ENCODE measurements at regions not wholly inside any gene's neighbourhood (a gene's known extent, or its start where the extent isn't known, plus 50 kb on each side); places are given as distances from the start of the nearest gene placed in this dataset.

GRCh38 chr2:72028996-72029395, 118.7 kb downstream of the CYP26B1 start:
- Histone ChIP-seq H3K4me3 (ENCODE audit: low read depth, low read length) (no peak overlapping the region), H3K36me3 (ENCODE audit: control insufficient read depth, insufficient read depth, low read length) (no peaks in the 10 kb centered on the region), H3K27me3 (ENCODE audit: control insufficient read depth, insufficient read depth, low read length) (no peaks in the 10 kb centered on the region)
- DNase-seq (ENCODE audit: low read depth) = no peak
- no peak for TF ChIP-seq CTCF (IDR thresholded peaks at IDR 0.05; ENCODE audit: insufficient read depth, low read length, poor library complexity, severe bottlenecking)

DNA sequence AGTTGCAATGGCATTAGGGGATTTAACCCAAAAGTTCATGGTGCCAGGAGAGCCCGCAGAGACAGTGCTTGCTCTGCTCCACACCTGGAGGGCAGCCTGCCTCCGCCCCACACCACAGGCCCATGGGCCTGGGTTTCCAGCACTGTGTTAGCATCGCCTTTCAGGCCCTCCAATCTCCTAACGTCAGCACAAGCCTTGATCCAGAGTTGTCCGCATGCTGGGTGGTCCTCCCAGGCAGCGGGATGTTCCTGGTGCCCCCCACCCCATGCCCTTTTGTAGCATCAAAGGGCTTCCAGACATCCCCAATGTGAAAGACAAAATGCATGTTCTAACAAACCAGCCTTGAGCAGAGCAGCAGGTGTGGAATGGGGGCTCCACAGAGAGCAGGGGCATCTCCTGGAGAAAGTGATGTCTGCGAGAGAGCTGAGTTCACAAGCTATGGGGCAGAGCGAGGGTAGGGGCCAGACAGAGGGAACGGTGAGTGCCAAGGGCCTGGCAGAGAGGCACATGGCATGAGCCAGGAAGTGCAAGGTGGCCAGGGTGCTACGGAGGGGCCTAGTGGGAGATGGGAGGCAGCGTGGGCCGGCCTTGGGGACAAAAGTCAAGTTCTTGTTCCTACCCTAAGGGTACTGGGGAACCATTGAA, 119.2 kb downstream of the CYP26B1 start:
- no peak for DNase-seq (ENCODE audit: low read depth)
- Histone ChIP-seq H3K36me3 (ENCODE audit: control insufficient read depth, insufficient read depth, low read length) (no peaks in the 10 kb centered on the region), H3K27me3 (ENCODE audit: control insufficient read depth, insufficient read depth, low read length) (no peaks in the 10 kb centered on the region), H3K4me3 (ENCODE audit: low read depth, low read length) (no peak overlapping the region)
- TF ChIP-seq CTCF (IDR thresholded peaks at IDR 0.05; ENCODE audit: insufficient read depth, low read length, poor library complexity, severe bottlenecking) = no peak

- Histone ChIP-seq H3K27me3 (ENCODE audit: control insufficient read depth, insufficient read depth, low read length) (no peaks in the 10 kb centered on the region), H3K4me3 (ENCODE audit: low read depth, low read length) (no peak overlapping the region), H3K36me3 (ENCODE audit: control insufficient read depth, insufficient read depth, low read length) (no peaks in the 10 kb centered on the region)
- no peak for TF ChIP-seq CTCF (IDR thresholded peaks at IDR 0.05; ENCODE audit: insufficient read depth, low read length, poor library complexity, severe bottlenecking)
- DNase-seq (ENCODE audit: low read depth) = no peak
Observed at GRCh38 chr2:72027426-72028161, 120.1 kb downstream of the CYP26B1 start.

GRCh38 chr2:72026819-72027425, 120.7 kb downstream of the CYP26B1 start:
- H3K4me3 ChIP-seq (ENCODE audit: low read depth, low read length) = no peak overlapping the region
- H3K36me3 ChIP-seq (ENCODE audit: control insufficient read depth, insufficient read depth, low read length) = no peaks in the 10 kb centered on the region
- H3K27me3 ChIP-seq (ENCODE audit: control insufficient read depth, insufficient read depth, low read length) = no peaks in the 10 kb centered on the region
- TF ChIP-seq CTCF (IDR thresholded peaks at IDR 0.05; ENCODE audit: insufficient read depth, low read length, poor library complexity, severe bottlenecking) = no peak
- DNase-seq (ENCODE audit: low read depth) = no peak

DNA sequence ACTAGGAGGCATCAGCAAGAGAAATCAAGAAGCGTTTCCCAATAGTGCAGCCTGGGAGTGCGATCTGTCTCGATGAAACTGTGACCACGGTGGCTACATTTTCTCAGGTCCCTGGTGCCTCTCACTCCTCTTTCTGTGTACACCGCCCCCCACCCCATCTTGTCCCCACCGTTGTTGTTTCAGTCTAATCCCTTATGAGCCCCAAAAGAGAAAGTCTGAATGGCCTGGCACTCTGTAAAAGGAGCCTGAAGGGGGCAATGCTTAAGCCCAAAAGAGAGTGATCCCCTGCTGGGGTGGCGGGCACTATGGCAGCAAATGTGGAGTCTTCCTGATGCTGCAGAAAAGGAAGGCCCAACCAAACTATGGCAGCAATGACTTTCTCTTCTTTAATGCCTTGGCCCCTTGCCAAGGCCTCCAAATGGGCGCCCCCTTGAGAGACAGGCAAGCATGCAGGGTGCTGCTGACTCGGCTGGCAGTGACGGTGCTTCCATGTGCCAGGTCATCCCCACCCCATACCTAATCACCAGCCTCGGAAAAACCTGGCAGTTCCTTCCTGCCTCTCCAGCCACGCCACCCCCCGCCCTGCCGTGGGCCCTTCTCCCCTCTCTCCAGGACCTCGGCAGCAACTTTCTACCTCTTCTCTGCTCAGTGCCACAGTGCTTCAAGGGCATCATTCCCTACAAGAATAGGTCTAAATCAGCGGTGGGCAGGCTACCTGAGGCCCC, 123.0 kb downstream of the CYP26B1 start:
- no peak for DNase-seq (ENCODE audit: low read depth)

More for the DNA sequence above, 123.0 kb downstream of the CYP26B1 start:
- Histone ChIP-seq H3K27me3 (ENCODE audit: control insufficient read depth, insufficient read depth, low read length) (no peaks in the 10 kb centered on the region), H3K4me3 (ENCODE audit: low read depth, low read length) (no peak overlapping the region), H3K36me3 (ENCODE audit: control insufficient read depth, insufficient read depth, low read length) (no peaks in the 10 kb centered on the region)
- TF ChIP-seq CTCF (IDR thresholded peaks at IDR 0.05; ENCODE audit: insufficient read depth, low read length, poor library complexity, severe bottlenecking) = no peak
